OCI-LY1 (cell line): ENCODE measurements at regions not wholly inside any gene's neighbourhood (a gene's known extent, or its start where the extent isn't known, plus 50 kb on each side); places are given as distances from the start of the nearest gene placed in this dataset.

Experiments used
- CTCF ChIP-seq: fragments of 200-600 bp; sonication (generic), shearing (Covaris generic); IDR thresholded peaks from 2 replicates; pipeline ENCODE4 v1.5.1; 2017; ENCODE audit warnings: mild to moderate bottlenecking, antibody characterized with exemption, low read length, moderate library complexity, mixed read lengths
- EZH2 ChIP-seq: fragments of 200-600 bp; sonication (generic), shearing (Covaris generic); IDR thresholded peaks from 2 replicates; pipeline ENCODE4 v1.8.0; 2017; ENCODE audit warnings: borderline replicate concordance, mixed run types, mild to moderate bottlenecking, antibody characterized with exemption, low read length, moderate library complexity, mixed read lengths

- TF ChIP-seq CTCF: no peak
- TF ChIP-seq EZH2: no peak
Observed at GRCh38 chr2:5343785-5344335, 348.3 kb upstream of the SOX11 start.
